22Rv1 (cell line): ENCODE measurements at regions not wholly inside any gene's neighbourhood (a gene's known extent, or its start where the extent isn't known, plus 50 kb on each side); places are given as distances from the start of the nearest gene placed in this dataset.

Experiments used
- H3K27ac ChIP-seq: fragments of 450-650 bp; 2 replicates; pipeline ENCODE4 v1.5.1; 2017
- ZFX ChIP-seq: fragments of 450-650 bp; IDR thresholded peaks from 2 replicates; pipeline ENCODE4 v1.6.1; 2017; ENCODE audit warnings: antibody characterized with exemption, borderline replicate concordance
- TF ChIP-seq, protein P1 (sequence below): fragments of 450-650 bp; IDR thresholded peaks from 2 replicates; pipeline ENCODE4 v1.5.1; 2017; ENCODE audit warnings: mild to moderate bottlenecking

DNA sequence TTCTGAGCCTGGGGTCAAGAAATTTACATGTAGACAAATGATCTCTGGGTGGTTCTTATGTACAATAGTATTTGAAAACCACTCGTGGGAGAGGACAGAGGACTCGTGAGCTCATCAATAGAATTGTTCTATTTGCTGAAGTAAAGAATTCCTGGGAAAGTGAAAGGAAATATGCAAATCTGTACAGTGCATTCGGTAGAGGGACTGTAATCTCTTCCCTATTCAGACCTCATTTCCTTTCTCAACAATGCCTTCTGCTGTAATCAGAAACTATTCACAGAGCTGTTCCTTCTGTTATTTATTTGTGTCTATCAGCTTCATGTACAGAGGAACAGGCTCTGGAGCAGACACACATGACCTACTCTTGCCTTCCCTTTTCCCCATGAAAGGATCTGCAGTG, 709.4 kb upstream of the KIRREL3 start:
- no peak overlapping the region for H3K27ac ChIP-seq
- TF ChIP-seq ZFX: no peak
- TF ChIP-seq, protein P1, sequence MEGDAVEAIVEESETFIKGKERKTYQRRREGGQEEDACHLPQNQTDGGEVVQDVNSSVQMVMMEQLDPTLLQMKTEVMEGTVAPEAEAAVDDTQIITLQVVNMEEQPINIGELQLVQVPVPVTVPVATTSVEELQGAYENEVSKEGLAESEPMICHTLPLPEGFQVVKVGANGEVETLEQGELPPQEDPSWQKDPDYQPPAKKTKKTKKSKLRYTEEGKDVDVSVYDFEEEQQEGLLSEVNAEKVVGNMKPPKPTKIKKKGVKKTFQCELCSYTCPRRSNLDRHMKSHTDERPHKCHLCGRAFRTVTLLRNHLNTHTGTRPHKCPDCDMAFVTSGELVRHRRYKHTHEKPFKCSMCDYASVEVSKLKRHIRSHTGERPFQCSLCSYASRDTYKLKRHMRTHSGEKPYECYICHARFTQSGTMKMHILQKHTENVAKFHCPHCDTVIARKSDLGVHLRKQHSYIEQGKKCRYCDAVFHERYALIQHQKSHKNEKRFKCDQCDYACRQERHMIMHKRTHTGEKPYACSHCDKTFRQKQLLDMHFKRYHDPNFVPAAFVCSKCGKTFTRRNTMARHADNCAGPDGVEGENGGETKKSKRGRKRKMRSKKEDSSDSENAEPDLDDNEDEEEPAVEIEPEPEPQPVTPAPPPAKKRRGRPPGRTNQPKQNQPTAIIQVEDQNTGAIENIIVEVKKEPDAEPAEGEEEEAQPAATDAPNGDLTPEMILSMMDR: no peak

DNA sequence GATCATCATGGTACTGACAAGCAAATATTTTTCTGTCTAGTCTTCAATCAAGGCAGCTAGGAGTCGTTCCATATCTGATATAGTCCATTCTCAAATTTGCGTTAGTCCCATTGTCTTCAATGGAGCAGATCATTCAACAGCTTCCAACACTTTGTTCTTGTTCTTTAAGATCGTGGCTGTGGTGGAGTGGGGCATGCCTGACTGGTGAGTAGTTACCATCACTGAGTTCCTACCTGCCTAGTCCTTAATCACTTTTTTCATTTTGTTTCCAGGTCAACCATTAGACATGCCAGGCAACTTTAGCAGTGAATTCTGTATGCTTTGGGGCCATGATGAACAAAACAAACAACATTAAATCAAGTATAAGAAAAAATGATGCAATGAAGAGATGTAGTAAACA, 693.1 kb upstream of the KIRREL3 start:
- H3K27ac ChIP-seq: no peak overlapping the region
- TF ChIP-seq, protein P1: no peak
- no peak for TF ChIP-seq ZFX

- TF ChIP-seq, protein P1: no peak
- no peak overlapping the region for H3K27ac ChIP-seq
These were observed 682.8 kb upstream of the KIRREL3 start for GRCh38 chr11:127683321-127683720.

DNA sequence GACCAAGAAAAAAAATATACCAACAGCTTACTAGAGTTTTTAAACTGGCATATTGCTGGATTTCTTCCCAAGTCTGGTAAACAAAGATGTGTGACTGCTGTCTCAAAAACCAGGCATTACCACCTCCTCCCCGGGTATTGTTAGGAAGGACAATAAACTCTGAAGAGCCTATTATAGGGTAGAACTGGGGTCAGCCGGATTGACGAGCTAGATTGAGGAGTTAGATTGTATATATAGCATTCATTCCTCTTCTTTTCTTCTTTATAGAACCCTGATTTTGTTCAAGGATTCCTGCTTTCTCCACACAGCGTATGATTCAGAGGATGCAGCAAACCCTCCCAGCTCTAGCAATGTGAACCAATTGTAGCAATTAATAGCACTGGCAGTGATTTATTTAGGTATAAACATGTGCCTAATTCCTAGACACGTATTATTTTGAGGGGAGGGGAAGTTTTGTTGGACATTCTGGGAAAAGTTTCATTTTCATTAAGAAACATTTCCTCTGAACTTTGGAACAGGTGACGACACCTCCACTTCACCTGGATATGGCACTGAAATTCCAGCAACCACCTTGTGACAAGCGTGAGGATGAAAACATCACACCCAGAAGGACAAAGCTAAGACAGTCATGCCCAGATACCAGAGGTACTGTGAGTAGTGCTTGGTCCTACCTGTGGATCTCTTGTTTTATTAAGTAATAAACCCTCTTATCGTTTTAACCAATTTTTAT, 679.4 kb upstream of the KIRREL3 start:
- H3K27ac ChIP-seq: no peak overlapping the region
- TF ChIP-seq, protein P1: no peak
- no peak for TF ChIP-seq ZFX

DNA sequence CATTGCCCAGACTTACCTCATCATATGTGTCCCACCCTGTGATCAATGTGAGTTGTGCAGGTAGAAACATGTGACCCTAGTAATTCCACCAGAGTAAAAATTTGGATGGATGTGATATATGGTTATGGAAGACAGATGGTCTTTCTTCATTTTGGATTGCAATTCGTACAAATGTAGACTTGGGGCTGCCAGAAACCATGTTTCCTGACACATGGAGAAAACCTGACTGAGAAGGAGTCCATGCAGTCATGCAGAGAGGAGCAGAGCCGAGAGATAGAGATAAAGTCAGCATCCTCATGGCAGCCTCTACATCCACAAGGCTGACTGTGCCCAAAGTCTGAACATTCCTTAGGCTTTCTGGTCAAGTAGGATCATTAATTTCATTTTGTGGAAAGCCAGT, 678.1 kb upstream of the KIRREL3 start:
- TF ChIP-seq ZFX: no peak
- TF ChIP-seq, protein P1: no peak
- H3K27ac ChIP-seq: no peak overlapping the region

GRCh38 chr11:127677660-127678425, 677.3 kb upstream of the KIRREL3 start:
- no peak for TF ChIP-seq ZFX
- TF ChIP-seq, protein P1: no peak
- no peak overlapping the region for H3K27ac ChIP-seq

- H3K27ac ChIP-seq: no peak overlapping the region
- TF ChIP-seq, protein P1: no peak
- no peak for TF ChIP-seq ZFX
These were observed 675.0 kb upstream of the KIRREL3 start for GRCh38 chr11:127675581-127675980.
